GM12874 (cell line): ENCODE measurements at regions not wholly inside any gene's neighbourhood (a gene's known extent, or its start where the extent isn't known, plus 50 kb on each side); places are given as distances from the start of the nearest gene placed in this dataset.

ENCODE experiments used
- TF ChIP-seq, protein P1 (sequence below): IDR thresholded peaks from 2 replicates; pipeline ENCODE4 v1.5.1; 2011; ENCODE audit warnings: low read depth, mild to moderate bottlenecking, control low read depth, low read length, moderate library complexity; ENCODE audit not compliant: insufficient read depth

DNA sequence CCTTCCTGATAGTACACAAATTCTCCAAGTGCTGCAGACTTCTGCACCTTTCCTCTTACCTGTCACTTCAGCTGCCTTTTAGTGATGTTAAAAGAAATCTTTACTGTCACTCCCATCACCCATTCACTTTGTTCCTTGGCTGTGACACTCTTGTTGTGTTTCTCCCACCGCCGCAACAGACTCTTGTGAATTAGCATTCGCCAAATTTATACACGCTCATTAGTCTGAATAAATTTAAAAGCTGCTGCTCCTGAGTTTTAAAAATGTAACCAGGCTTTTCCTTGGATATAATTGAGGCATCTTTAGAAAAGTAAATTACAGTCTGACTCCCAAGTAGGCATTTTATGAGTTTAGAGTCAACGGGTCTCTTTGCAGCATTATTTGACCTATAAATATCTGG lies 1197.9 kb downstream of the BCL11B start:
- TF ChIP-seq, protein P1, sequence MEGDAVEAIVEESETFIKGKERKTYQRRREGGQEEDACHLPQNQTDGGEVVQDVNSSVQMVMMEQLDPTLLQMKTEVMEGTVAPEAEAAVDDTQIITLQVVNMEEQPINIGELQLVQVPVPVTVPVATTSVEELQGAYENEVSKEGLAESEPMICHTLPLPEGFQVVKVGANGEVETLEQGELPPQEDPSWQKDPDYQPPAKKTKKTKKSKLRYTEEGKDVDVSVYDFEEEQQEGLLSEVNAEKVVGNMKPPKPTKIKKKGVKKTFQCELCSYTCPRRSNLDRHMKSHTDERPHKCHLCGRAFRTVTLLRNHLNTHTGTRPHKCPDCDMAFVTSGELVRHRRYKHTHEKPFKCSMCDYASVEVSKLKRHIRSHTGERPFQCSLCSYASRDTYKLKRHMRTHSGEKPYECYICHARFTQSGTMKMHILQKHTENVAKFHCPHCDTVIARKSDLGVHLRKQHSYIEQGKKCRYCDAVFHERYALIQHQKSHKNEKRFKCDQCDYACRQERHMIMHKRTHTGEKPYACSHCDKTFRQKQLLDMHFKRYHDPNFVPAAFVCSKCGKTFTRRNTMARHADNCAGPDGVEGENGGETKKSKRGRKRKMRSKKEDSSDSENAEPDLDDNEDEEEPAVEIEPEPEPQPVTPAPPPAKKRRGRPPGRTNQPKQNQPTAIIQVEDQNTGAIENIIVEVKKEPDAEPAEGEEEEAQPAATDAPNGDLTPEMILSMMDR: no peak

DNA sequence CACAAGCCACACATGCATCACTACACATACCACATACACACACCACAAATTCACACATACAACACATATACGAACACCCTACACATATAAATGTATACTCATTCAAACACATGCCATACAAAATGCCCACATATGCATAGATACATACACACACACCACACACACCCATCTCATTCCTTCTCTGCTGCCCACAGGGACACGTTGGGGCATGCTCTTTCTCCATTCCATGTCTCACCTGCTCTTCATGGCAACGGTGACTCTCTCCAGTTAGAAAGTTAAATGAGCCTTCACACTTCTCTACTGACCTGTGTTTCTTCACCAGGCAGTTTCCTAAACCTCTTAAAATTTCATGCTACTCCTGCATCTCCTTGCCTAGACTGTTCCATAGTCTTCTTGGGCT lies 1194.8 kb downstream of the BCL11B start:
- TF ChIP-seq, protein P1: no peak

DNA sequence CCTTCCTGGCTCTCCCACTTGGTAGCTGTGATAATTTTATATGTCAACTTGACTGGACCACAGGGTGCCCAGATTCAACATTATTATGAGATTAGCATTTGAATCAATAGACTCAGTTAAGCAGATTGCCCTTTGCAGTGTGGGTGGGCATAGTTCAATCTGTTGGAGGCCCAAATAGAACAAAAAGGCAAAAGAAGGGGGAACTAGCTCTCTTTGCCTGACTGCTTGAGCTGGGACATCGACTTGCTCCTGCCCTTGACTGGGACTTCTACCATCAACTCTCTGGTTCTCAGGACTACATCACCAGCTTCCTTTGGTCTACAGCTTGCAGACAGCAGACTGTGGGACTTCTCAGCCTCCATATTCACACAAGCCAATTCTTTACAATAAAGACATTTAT lies 1189.2 kb downstream of the BCL11B start:
- TF ChIP-seq, protein P1: no peak

DNA sequence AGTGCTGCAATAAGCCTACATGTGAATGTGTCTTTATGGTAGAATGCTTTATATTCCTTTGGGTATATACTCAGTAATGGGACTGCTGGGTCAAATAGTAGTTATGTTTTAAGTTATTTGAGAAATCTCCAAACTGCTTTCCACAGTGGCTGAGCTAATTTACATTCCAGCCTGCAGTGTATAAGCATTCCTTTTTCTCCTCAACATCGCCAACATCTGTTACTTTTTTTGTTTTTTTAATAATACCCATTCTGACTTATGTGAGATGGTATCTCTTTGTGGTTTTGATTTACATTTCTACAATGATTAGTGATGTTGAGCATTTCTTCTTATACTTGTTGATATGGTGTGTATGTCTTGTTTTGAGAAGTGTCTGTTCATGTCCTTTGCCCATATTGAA lies 1186.2 kb downstream of the BCL11B start:
- TF ChIP-seq, protein P1: no peak

DNA sequence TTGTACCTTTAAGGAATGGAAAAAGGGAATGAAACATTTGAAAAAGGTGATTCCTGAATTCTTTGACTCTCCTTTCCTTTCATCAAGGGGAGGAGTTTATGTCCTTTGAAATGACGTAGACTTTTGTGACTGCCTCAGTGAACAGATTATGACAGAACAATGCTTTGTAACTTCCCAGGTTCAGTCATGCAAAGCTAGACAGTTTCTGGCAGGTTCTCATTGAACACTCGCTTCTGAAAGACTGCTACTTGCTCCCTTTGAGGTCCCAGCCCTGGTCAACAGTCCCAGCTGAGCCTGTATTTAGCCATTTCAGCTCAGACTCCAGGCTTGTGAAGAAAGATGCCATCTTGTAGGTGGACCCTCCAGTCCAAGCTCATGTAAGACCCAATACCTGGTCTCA lies 1178.9 kb downstream of the BCL11B start:
- TF ChIP-seq, protein P1: no peak

DNA sequence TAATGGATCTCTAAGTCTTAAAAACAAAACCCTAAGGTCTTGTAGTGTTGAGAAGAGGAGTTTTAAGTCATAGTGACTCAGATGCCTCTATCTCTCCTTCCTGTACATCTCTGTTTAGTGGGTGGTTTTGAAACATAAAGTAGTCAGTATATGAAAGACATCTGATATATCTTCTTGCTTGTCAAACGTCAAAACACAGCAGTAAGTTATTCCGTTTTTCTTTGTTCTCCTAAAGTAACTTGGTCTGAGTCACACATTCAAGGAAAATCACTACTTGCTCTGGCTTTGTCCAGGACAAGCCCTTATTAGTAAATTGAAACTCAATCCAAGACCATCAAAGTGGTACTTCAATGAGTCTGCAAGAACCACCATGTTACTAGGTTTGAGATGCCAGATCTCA lies 1172.5 kb downstream of the BCL11B start:
- TF ChIP-seq, protein P1: no peak

DNA sequence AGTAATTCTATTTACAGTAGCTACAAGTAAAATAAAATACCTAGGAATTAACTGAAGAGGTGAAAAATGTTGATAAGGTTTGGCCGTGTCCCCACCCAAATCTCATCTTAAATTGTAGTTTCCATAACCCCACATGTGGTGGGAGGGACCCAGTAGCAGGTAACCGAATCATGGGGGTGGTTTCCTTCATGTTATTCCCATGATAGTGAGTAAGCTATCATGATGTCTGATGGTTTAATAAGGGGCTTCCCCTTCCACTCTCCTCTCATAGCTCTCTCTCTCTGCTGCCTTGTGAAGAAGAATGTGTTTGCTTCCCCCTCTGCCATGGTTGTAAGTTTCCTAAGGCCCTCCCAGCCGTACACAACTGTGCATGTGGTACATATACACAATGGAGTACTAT lies 1170.7 kb downstream of the BCL11B start:
- TF ChIP-seq, protein P1: no peak

DNA sequence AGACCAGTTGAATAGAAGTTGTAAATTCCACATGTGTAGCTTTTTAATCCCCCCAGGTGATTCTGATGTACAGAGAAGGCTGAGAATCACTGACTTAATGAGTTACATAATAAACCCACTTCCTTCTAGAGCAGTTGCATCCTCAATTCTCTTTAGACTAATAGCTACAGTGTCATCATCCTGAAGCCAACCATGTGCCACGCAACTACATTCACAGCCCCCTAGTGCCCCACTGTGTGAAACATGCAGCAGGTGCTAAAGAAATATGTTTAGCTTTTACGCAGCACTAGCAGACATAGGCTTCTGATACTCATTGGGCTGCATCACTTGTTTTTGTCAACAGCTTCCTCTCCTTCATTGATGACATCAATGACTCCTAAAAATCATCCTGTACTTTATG lies 1168.3 kb downstream of the BCL11B start:
- TF ChIP-seq, protein P1: no peak
